Coronary artery (tissue), 2 donors: ENCODE measurements at regions not wholly inside any gene's neighbourhood (a gene's known extent, or its start where the extent isn't known, plus 50 kb on each side); places are given as distances from the start of the nearest gene placed in this dataset.
"Not testable (repeated sequence)": the region's sequence is repeated elsewhere in the genome, so short reads cannot be mapped to it uniquely, and the experiment has no call there.

Experiments
- DNase-seq: peaks from one replicate; pipeline ENCODE4 v3.0.0-alpha.2; 2017; ENCODE audit warnings: low spot score
- H3K27ac ChIP-seq, 2 donors: fragments of 200-600 bp; sonication (generic); one replicate each; pipeline ENCODE4 v1.5.1; 2016 to 2019
- H3K4me3 ChIP-seq: fragments of 200-600 bp; sonication (generic); 2 replicates; pipeline ENCODE4 v1.5.1; 2016; ENCODE audit warnings: mild to moderate bottlenecking, moderate library complexity
- TF ChIP-seq, protein P1 (sequence below): fragments of 200-600 bp; sonication (generic); IDR thresholded peaks from one replicate; pipeline ENCODE4 v1.5.1; 2019; ENCODE audit warnings: antibody characterized with exemption

DNA sequence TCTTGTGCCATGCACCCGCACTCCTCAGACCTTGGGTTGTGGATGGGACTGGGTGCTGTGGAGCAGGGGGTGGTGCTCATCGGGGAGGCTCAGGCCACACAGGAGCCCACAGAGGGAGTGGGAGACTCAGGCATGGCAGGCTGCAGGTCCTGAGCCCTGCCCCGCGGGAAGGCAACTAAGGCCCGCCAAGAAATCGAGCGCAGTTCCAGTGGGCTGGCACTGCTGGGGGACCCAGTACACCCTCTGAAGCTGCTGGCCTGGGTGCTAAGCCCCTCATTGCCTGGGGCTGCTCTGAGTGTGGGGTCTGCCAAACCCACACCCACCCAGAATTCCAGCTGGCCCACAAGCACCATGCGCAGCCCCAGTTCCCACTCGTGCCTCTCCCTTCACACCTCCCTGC is 450.5 kb upstream of the FGF16 start:
- Histone ChIP-seq H3K27ac (no peak overlapping the region), H3K4me3 (no peak overlapping the region)
- no peak for DNase-seq
- TF ChIP-seq, protein P1, sequence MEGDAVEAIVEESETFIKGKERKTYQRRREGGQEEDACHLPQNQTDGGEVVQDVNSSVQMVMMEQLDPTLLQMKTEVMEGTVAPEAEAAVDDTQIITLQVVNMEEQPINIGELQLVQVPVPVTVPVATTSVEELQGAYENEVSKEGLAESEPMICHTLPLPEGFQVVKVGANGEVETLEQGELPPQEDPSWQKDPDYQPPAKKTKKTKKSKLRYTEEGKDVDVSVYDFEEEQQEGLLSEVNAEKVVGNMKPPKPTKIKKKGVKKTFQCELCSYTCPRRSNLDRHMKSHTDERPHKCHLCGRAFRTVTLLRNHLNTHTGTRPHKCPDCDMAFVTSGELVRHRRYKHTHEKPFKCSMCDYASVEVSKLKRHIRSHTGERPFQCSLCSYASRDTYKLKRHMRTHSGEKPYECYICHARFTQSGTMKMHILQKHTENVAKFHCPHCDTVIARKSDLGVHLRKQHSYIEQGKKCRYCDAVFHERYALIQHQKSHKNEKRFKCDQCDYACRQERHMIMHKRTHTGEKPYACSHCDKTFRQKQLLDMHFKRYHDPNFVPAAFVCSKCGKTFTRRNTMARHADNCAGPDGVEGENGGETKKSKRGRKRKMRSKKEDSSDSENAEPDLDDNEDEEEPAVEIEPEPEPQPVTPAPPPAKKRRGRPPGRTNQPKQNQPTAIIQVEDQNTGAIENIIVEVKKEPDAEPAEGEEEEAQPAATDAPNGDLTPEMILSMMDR, result no peak

DNA sequence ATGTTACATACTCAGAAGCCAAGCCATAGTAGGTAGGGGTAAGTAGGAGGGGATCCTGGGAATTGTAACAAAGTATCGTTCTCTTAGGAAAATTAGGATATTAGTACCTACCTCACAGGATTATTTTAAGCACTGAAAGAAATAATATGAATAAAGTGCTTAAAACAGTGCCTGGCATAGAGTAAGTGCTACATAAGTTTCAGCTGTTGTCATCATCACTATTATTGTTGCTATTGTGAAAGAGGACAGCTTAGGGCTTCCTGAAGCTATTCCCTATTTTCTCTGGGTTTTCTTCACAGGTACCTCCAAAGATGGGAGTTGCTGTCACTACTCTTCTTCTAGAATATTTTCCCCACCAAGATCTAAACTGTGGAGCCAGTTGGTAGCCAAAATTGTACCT is 443.7 kb upstream of the FGF16 start:
- Histone ChIP-seq H3K27ac (no peak overlapping the region), H3K4me3 (no peak overlapping the region)

DNA sequence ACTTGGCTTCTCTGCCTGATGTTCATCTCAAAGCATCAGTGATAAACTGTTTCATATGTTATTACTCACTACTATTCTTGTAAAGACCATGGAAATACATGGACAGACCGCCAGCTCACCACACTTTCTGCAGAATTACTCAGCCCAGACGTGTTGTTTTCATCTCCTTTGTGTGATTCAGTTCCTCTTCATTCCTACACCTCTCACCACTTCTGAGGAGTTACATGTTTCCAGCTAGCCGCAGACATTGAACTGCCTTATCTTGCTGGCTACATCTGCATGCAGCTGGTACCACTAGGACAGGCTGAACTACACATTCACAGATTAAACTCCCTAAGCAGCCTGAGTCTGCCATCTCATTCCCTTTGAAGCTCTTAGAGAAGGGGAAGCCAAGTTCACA is 443.2 kb upstream of the FGF16 start:
- TF ChIP-seq, protein P1, result no peak
- no peak for DNase-seq
- Histone ChIP-seq H3K27ac (peak overlapping the region in 1 of 2 donors; percentile 24), H3K4me3 (no peak overlapping the region)

More for the DNA sequence above, 443.7 kb upstream of the FGF16 start:
- no peak for DNase-seq
- TF ChIP-seq, protein P1, result no peak

DNA sequence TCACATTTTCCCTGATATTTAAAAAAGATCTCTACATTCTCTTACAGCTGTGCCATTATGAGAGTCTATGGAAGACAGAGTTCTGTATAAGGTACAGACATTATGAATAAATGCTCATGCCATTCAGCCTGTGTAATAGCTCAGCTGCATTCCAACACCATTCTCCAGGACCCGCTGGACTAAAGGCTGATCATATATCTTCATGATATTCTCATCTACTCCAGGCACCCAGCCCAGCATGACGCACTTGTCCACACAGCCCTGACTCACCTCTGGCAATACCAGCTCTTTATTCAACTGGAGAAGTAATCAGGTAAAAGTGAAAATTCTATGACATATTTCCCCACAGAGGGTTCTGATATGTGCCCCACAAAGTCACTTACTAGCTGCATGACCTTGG is 437.5 kb upstream of the FGF16 start:
- no peak overlapping the region for H3K27ac ChIP-seq
- no peak overlapping the region for H3K4me3 ChIP-seq
- TF ChIP-seq, protein P1, result no peak
- DNase-seq, result no peak

DNA sequence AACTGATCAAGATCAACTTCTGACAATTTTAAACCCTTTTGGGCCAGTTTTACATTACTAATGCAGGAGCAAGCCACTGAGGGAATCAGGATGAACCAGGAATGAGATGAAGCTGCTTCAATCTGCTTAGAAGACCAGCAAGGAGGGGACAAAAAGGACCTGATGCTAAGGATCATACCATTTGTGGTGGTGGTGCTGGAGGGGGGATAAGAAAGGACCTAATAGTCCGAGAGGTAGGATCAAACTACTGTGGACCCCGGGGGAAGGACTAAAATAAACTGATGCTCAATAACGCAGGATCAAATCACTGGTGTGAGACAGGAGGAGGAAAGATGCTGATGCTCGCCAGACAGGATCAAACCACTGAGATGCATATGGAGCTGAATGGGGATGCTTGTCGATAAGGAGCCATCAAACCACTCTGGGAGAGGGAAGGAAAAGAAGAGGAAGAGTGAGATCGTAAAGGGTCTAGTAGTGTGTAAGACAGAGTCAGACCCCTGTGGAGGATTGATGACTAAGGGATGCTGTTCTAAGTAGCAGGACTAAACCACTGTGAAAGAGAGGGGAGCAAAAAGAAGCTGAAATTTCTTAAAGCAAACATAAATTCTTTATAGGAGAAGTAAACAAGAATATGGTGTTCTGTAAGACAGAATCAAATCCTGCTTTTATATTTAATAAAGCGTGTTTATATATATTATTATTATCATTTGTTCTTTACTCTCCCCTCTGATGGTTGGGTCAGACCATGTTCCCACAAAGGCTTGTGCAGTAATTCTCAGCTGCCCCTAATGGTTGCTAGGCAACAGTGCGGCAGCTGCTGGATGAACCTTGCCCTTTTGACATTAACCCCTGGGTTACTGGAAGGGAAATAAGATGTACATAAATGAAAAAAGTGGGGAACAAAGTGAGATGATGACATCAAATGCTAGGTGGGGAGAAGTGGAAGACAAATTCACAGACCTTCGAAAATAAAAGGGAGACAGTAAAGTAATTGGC is 432.5 kb upstream of the FGF16 start:
- Histone ChIP-seq H3K4me3 (no peak overlapping the region), H3K27ac (no peak overlapping the region)
- TF ChIP-seq, protein P1, result no peak
- no peak for DNase-seq

DNA sequence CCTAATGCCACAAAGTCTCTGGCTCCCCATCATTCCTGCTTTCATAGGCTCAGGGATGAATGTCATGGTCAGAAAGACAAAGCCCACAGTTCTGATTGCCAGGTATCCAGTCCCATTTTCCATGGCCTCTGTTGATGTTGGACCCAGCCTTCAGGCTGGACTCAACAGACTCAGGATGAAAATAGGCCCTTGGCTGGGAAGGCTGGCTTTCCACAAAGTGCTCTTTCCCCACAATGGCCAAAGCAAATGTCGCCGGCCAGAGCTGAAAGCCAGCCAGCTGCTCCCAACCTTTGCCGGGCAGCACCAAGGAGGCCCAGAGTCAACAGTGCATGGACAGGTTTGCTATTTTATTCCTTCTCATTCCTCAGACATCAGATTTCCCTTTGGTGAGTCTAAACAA is 430.1 kb upstream of the FGF16 start:
- H3K4me3 ChIP-seq, result no peak overlapping the region
- no peak for DNase-seq
- TF ChIP-seq, protein P1, result no peak
- peak overlapping the region in 1 of 2 donors; percentile 20 for H3K27ac ChIP-seq

DNA sequence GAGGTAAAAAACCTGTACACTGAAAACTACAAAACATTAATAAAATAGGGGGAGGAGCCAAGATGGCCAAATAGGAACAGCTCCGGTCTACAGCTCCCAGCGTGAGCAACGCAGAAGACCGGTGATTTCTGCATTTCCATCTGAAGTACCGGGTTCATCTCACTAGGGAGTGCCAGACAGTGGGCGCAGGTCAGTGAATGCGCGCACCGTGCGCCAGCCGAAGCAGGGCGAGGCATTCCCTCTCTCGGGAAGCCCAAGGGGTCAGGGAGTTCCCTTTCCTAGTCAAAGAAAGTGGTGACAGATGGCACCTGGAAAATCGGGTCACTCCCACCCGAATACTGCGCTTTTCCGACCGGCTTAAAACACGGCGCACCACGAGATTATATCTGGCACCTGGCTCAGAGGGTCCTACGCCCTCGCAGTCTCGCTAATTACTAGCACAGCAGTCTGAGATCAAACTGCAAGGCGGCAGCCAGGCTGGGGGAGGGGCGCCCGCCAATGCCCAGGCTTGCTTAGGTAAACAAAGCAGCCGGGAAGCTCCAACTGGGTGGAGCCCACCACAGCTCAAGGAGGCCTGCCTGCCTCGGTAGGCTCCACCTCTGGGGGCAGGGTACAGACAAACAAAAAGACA is 400.9 kb upstream of the FGF16 start:
- DNase-seq, result not testable (repeated sequence)
- peak overlapping the region; percentile 14 to 65 for H3K27ac ChIP-seq
- H3K4me3 ChIP-seq, result peak overlapping the region; percentile 70
